ENCODE measurements at regions not wholly inside any gene's neighbourhood (a gene's known extent, or its start where the extent isn't known, plus 50 kb on each side); places are given as distances from the start of the nearest gene placed in this dataset.

- TF ChIP-seq EZH2 (IDR thresholded peaks at IDR 0.05; ENCODE audit: insufficient read depth, low read length) (no peak), CTCF (IDR thresholded peaks at IDR 0.05; ENCODE audit: insufficient read depth, low read depth, low read length) (no peak)
Observed at GRCh38 chr5:42960506-42960905, 79.6 kb downstream of the ANXA2R start.
